Lower leg skin (tissue), 3 donors: ENCODE measurements at regions not wholly inside any gene's neighbourhood (a gene's known extent, or its start where the extent isn't known, plus 50 kb on each side); places are given as distances from the start of the nearest gene placed in this dataset.

Source experiments
- CTCF ChIP-seq, 3 donors: fragments of 450-650 bp; IDR thresholded peaks; one replicate each; pipeline ENCODE4 v1.5.1; 2016; ENCODE audit warnings: antibody characterized with exemption in 3 of 3, mild to moderate bottlenecking in 3 of 3, moderate library complexity in 2 of 3
- POLR2A ChIP-seq, 2 donors: fragments of 450-650 bp; IDR thresholded peaks; one replicate each; pipeline ENCODE4 v1.6.1; 2016 to 2017; ENCODE audit warnings: antibody characterized with exemption in 2 of 2, mild to moderate bottlenecking in 1 of 2, moderate library complexity in 1 of 2

GRCh38 chr2:111694700-111695101 is 189.3 kb downstream of the ANAPC1 start:
- TF ChIP-seq CTCF (IDR thresholded peaks at IDR 0.05): no peak
- TF ChIP-seq POLR2A (IDR thresholded peaks at IDR 0.05): no peak
